ENCODE measurements at regions not wholly inside any gene's neighbourhood (a gene's known extent, or its start where the extent isn't known, plus 50 kb on each side); places are given as distances from the start of the nearest gene placed in this dataset.
"Not testable (repeated sequence)": the region's sequence is repeated elsewhere in the genome, so short reads cannot be mapped to it uniquely, and the experiment has no call there.

DNA sequence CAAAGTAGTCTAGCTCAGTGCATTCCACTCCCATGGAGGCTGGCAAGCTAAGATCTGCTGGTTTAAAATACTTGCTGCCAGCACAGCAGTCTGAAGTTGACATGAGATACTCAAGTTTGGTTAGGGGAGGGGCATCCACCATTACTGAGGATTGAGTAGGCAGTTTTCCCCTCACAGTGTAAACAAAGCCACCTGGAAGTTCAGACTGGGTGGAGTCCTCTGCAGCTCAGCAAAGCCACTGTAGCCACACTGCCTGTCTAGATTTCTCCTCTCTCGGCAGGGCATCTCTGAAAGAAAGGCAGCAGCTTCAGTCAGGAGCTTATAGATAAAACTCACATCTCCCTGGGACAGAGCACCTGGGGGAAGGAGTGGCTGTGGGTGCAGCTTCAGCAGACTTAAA, 377.4 kb upstream of the PRR20A start:
- TF ChIP-seq, protein P1, sequence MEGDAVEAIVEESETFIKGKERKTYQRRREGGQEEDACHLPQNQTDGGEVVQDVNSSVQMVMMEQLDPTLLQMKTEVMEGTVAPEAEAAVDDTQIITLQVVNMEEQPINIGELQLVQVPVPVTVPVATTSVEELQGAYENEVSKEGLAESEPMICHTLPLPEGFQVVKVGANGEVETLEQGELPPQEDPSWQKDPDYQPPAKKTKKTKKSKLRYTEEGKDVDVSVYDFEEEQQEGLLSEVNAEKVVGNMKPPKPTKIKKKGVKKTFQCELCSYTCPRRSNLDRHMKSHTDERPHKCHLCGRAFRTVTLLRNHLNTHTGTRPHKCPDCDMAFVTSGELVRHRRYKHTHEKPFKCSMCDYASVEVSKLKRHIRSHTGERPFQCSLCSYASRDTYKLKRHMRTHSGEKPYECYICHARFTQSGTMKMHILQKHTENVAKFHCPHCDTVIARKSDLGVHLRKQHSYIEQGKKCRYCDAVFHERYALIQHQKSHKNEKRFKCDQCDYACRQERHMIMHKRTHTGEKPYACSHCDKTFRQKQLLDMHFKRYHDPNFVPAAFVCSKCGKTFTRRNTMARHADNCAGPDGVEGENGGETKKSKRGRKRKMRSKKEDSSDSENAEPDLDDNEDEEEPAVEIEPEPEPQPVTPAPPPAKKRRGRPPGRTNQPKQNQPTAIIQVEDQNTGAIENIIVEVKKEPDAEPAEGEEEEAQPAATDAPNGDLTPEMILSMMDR (IDR thresholded peaks at IDR 0.05), result not testable (repeated sequence)
- TF ChIP-seq POLR2A (IDR thresholded peaks at IDR 0.05), result not testable (repeated sequence)

All from thyroid gland (tissue), 4 donors.